WTC11 (cell line): ENCODE measurements at regions not wholly inside any gene's neighbourhood (a gene's known extent, or its start where the extent isn't known, plus 50 kb on each side); places are given as distances from the start of the nearest gene placed in this dataset.

ENCODE experiments used
- ATAC-seq: fragments of 200-7000 bp; cut with Tn5 transposase; 2 replicates; pipeline ENCODE4 v1.10.0; 2021; ENCODE audit warnings: mild to moderate bottlenecking, moderate library complexity
- CTCF ChIA-PET: fragments of 300-600 bp; sonication (Branson Sonifier 250); formaldehyde crosslinking; loops from one replicate; lab custom pipeline; 2021; ENCODE audit warnings: antibody characterized with exemption; lab: Charles Lee
- POLR2A ChIA-PET: fragments of 350-600 bp; sonication (Branson Sonifier 250); formaldehyde crosslinking; loops from one replicate; lab custom pipeline; 2021; ENCODE audit warnings: antibody characterized with exemption; lab: Charles Lee
- DNase-seq: peaks from one replicate; pipeline ENCODE4 v3.0.0; 2021; ENCODE audit warnings: low spot score
- H3K27ac Mint-ChIP-seq: 2 replicates; pipeline ENCODE4 v1.8.0; 2021; ENCODE audit warnings: mixed read lengths
- H3K27me3 Mint-ChIP-seq: 2 replicates; pipeline ENCODE4 v1.8.0; 2021; ENCODE audit warnings: low read depth, mild to moderate bottlenecking, moderate library complexity, mixed read lengths
- H3K36me3 Mint-ChIP-seq: 2 replicates; pipeline ENCODE4 v1.8.0; 2021; ENCODE audit warnings: mixed read lengths
- H3K4me1 Mint-ChIP-seq: 2 replicates; pipeline ENCODE4 v1.8.0; 2022; ENCODE audit warnings: mixed read lengths
- H3K4me3 Mint-ChIP-seq: 2 replicates; pipeline ENCODE4 v1.8.0; 2021; ENCODE audit warnings: mild to moderate bottlenecking, moderate library complexity, mixed read lengths
- H3K9me3 Mint-ChIP-seq: 2 replicates; pipeline ENCODE4 v1.8.0; 2021; ENCODE audit warnings: mixed read lengths
- AR ChIP-seq: fragments of 250-450 bp; sonication (Bioruptor Pico); IDR thresholded peaks from 2 replicates; pipeline ENCODE4 v1.9.0; 2021; ENCODE audit warnings: mild to moderate bottlenecking
- CDX4 ChIP-seq: fragments of 250-450 bp; sonication (Bioruptor Pico); IDR thresholded peaks from 2 replicates; pipeline ENCODE4 v1.9.0; 2021; ENCODE audit warnings: moderate library complexity, mild to moderate bottlenecking, inconsistent platforms, borderline replicate concordance
- E2F4 ChIP-seq: sonication (generic); formaldehyde crosslinking; IDR thresholded peaks from 2 replicates; pipeline ENCODE4 v1.8.1; 2022; ENCODE audit warnings: low read depth, mild to moderate bottlenecking, moderate library complexity, missing genetic modification reagents, borderline replicate concordance
- E2F5 ChIP-seq: sonication (generic); formaldehyde crosslinking; IDR thresholded peaks from 2 replicates; pipeline ENCODE4 v1.8.1; 2022; ENCODE audit warnings: mild to moderate bottlenecking, moderate library complexity, missing genetic modification reagents
- EMX1 ChIP-seq: fragments of 250-450 bp; sonication (Bioruptor Pico); IDR thresholded peaks from 2 replicates; pipeline ENCODE4 v1.8.0; 2021; ENCODE audit warnings: mild to moderate bottlenecking
- FOXP1 ChIP-seq: sonication (generic); formaldehyde crosslinking; IDR thresholded peaks from 2 replicates; pipeline ENCODE4 v1.8.0; 2022; ENCODE audit warnings: missing genetic modification reagents, mild to moderate bottlenecking, moderate library complexity, borderline replicate concordance
- HMGXB4 ChIP-seq: sonication (generic); formaldehyde crosslinking; IDR thresholded peaks from 2 replicates; pipeline ENCODE4 v1.8.1; 2023; ENCODE audit warnings: mild to moderate bottlenecking, moderate library complexity, missing genetic modification reagents
- JAZF1 ChIP-seq: fragments of 250-450 bp; sonication (Bioruptor Pico); IDR thresholded peaks from 2 replicates; pipeline ENCODE4 v1.9.0; 2021; ENCODE audit warnings: moderate library complexity, mild to moderate bottlenecking, inconsistent platforms
- MAX ChIP-seq: sonication (generic); formaldehyde crosslinking; IDR thresholded peaks from 2 replicates; pipeline ENCODE4 v1.8.0; 2022; ENCODE audit warnings: mild to moderate bottlenecking, missing genetic modification reagents
- NFE2L1 ChIP-seq: sonication (generic); formaldehyde crosslinking; IDR thresholded peaks from 2 replicates; pipeline ENCODE4 v1.8.1; 2023; ENCODE audit warnings: missing genetic modification reagents
- NFYB ChIP-seq: sonication (generic); formaldehyde crosslinking; conservative IDR thresholded peaks from 2 replicates; pipeline ENCODE4 v1.8.0; 2022; ENCODE audit warnings: low read depth, missing genetic modification reagents
- NR3C1 ChIP-seq: sonication (generic); formaldehyde crosslinking; conservative IDR thresholded peaks from 2 replicates; pipeline ENCODE4 v1.8.1; 2023; ENCODE audit warnings: low read depth, mild to moderate bottlenecking, missing genetic modification reagents
- OVOL2 ChIP-seq: fragments of 250-450 bp; sonication (Bioruptor Pico); IDR thresholded peaks from 2 replicates; pipeline ENCODE4 v1.9.0; 2021; ENCODE audit warnings: mild to moderate bottlenecking, borderline replicate concordance
- SOX15 ChIP-seq: fragments of 250-450 bp; sonication (Bioruptor Pico); IDR thresholded peaks from 2 replicates; pipeline ENCODE4 v1.9.0; 2021; ENCODE audit warnings: mild to moderate bottlenecking
- STAT6 ChIP-seq: sonication (generic); formaldehyde crosslinking; conservative IDR thresholded peaks from 2 replicates; pipeline ENCODE4 v1.8.1; 2023; ENCODE audit warnings: mild to moderate bottlenecking, low read depth, missing genetic modification reagents, moderate library complexity
- ZMAT4 ChIP-seq: fragments of 250-450 bp; sonication (Bioruptor Pico); IDR thresholded peaks from 2 replicates; pipeline ENCODE4 v1.9.0; 2021; ENCODE audit warnings: mild to moderate bottlenecking
- ZNF232 ChIP-seq: sonication (generic); formaldehyde crosslinking; IDR thresholded peaks from 2 replicates; pipeline ENCODE4 v1.8.0; 2022; ENCODE audit warnings: mild to moderate bottlenecking, missing genetic modification reagents
- ZSCAN18 ChIP-seq: fragments of 250-450 bp; sonication (Bioruptor Pico); IDR thresholded peaks from 2 replicates; pipeline ENCODE4 v2.1.2; 2022; ENCODE audit warnings: mild to moderate bottlenecking, moderate library complexity

- TF ChIP-seq EMX1 (CRISPR knock-in tag) (no peak), ZNF232 (CRISPR knock-in tag) (no peak), NFE2L1 (CRISPR knock-in tag) (no peak), NR3C1 (CRISPR knock-in tag) (no peak), FOXP1 (no peak), SOX15 (CRISPR knock-in tag) (no peak), ZSCAN18 (CRISPR knock-in tag) (no peak), MAX (CRISPR knock-in tag) (no peak), STAT6 (no peak), JAZF1 (CRISPR knock-in tag) (no peak), E2F4 (CRISPR knock-in tag) (no peak), ZMAT4 (CRISPR knock-in tag) (no peak), E2F5 (CRISPR knock-in tag) (no peak), CDX4 (CRISPR knock-in tag) (no peak)
- Mint-ChIP-seq H3K4me1 (peaks cover 16% of the 10 kb centered on the region), H3K27me3 (no peaks in the 10 kb centered on the region; the same call in 1 of the 2 replicates), H3K9me3 (no peaks in the 10 kb centered on the region), H3K27ac (no peak overlapping the region), H3K36me3 (no peaks in the 10 kb centered on the region), H3K4me3 (no peak overlapping the region)
- ChIA-PET POLR2A (no interaction called here), CTCF (no interaction called here)
- ATAC-seq (no peak), DNase-seq (no peak)
Measured at GRCh38 chr18:55093295-55093694, 134.0 kb upstream of the CCDC68 start.

GRCh38 chr18:55092166-55092565 lies 132.9 kb upstream of the CCDC68 start:
- TF ChIP-seq ZSCAN18 (CRISPR knock-in tag), result no peak
- no peak for TF ChIP-seq OVOL2
- no peak for TF ChIP-seq AR (CRISPR knock-in tag)
- no peak for TF ChIP-seq NFE2L1 (CRISPR knock-in tag)
- no peak for TF ChIP-seq NFYB
- no peak for TF ChIP-seq HMGXB4 (CRISPR knock-in tag)
- TF ChIP-seq NR3C1 (CRISPR knock-in tag), result no peak
- Mint-ChIP-seq H3K9me3 (no peaks in the 10 kb centered on the region), H3K4me3 (no peak overlapping the region), H3K4me1 (peaks cover 16% of the 10 kb centered on the region), H3K36me3 (no peaks in the 10 kb centered on the region), H3K27me3 (no peaks in the 10 kb centered on the region; the same call in 1 of the 2 replicates), H3K27ac (no peak overlapping the region)
- ChIA-PET CTCF (interaction anchor here (0.7 kb wide), 1 partner anchor 292 kb away, joined by 4 read pairs; no protein-coding TSS in a partner anchor), POLR2A (no interaction called here)
- ATAC-seq, result no peak
- no peak for DNase-seq
